ENCODE measurements at regions not wholly inside any gene's neighbourhood (a gene's known extent, or its start where the extent isn't known, plus 50 kb on each side); places are given as distances from the start of the nearest gene placed in this dataset.

DNA sequence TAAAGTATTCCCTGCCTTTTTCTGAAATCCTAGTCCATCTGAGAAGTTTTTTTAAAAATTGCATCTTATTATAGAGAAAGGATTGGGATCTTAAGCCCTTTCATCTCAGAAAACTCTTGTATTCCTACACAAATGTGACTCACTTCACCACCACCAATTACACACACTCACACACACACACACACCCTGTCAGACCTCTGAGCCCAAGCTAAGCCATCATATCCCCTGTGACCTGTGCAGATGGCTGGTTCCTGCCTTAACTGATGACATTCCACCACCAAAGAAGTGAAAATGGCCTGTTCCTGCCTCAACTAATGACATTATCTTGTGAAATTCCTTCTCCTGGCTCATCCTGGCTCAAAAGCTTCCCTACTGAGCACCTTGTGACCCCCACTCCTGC lies 1181.9 kb downstream of the ROBO2 start:
- peaks cover 0 to 7% of the 10 kb centered on the region in 2 experiments; a peak in 3 of 5 replicates for H3K9me3 Mint-ChIP-seq
- Histone ChIP-seq H2BK5ac (ENCODE audit: insufficient read length, low read length) (no peak overlapping the region), H3K27ac (ENCODE audit: insufficient read length, low read depth, low read length) (no peak overlapping the region), H3K14ac (ENCODE audit: insufficient read depth, low read length) (no peak overlapping the region), H3K79me1 (ENCODE audit: insufficient read depth, low read depth, low read length, poor library complexity, severe bottlenecking) (no peaks in the 10 kb centered on the region), H3K56ac (ENCODE audit: insufficient read length, low read depth, low read length) (no peak overlapping the region), H2AK5ac (ENCODE audit: insufficient read length, low read length) (no peak overlapping the region), H4K20me1 (ENCODE audit: control insufficient read depth, insufficient read depth, insufficient read length) (no peaks in the 10 kb centered on the region), H3K4me1 (ENCODE audit: insufficient read depth, low read length) (peaks cover 2% of the 10 kb centered on the region; the same call in 1 of the 2 replicates), H4K91ac (ENCODE audit: insufficient read length, low read depth, low read length) (no peak overlapping the region), H3K79me2 (ENCODE audit: insufficient read depth, low read length) (no peaks in the 10 kb centered on the region), H3K4me2 (ENCODE audit: insufficient read depth, insufficient read length, low read length) (no peak overlapping the region), H3T11ph (ENCODE audit: low read length) (no peak overlapping the region), H3K4ac (ENCODE audit: low read depth, low read length) (no peak overlapping the region), H3K27me3 (ENCODE audit: insufficient read depth, low read length) (no peaks in the 10 kb centered on the region), H3K9ac (ENCODE audit: extremely low read depth, insufficient read length, low read length) (no peak overlapping the region), H2BK15ac (ENCODE audit: low read depth, low read length) (no peak overlapping the region), H3K23me2 (ENCODE audit: insufficient read length, low read depth, low read length, poor library complexity, severe bottlenecking) (no peaks in the 10 kb centered on the region), H2AFZ (ENCODE audit: low read length) (no peak overlapping the region), H4K8ac (replicated peaks; ENCODE audit: insufficient read length, low read depth, low read length) (no peak overlapping the region), H3K9me3 (ENCODE audit: control insufficient read depth, low read depth, low read length) (no peaks in the 10 kb centered on the region), H3K18ac (ENCODE audit: insufficient read length, low read depth, low read length) (no peak overlapping the region), H3K23ac (ENCODE audit: insufficient read length, low read depth, low read length) (no peak overlapping the region), H2BK20ac (ENCODE audit: low read depth, low read length, poor library complexity, severe bottlenecking) (no peak overlapping the region), H2BK12ac (ENCODE audit: insufficient read length, low read depth, low read length) (no peak overlapping the region), H4K5ac (ENCODE audit: insufficient read length, low read depth, low read length) (no peak overlapping the region), H2BK120ac (ENCODE audit: low read depth, low read length, poor library complexity, severe bottlenecking) (no peak overlapping the region)
- no peak for DNase-seq
- peaks cover 0 to 8% (median 0%) of the 10 kb centered on the region in 3 experiments; a peak in 3 of 7 replicates for H3K36me3 Mint-ChIP-seq (ENCODE audit: insufficient read depth in 1 of 3, low read depth in 3 of 3)
- peak overlapping the region in 2 of 3 experiments; percentile 21 to 29; a peak in 4 of 7 replicates for H3K27ac Mint-ChIP-seq
- H3K27me3 Mint-ChIP-seq (ENCODE audit: low read depth): no peaks in the 10 kb centered on the region
- H3K4me1 Mint-ChIP-seq: peaks cover 6 to 11% of the 10 kb centered on the region in 2 experiments
- TF ChIP-seq CTCF (conservative IDR thresholded peaks at IDR 0.05): no peak
- H3K4me3 Mint-ChIP-seq: no peak overlapping the region
